ENCODE measurements at regions not wholly inside any gene's neighbourhood (a gene's known extent, or its start where the extent isn't known, plus 50 kb on each side); places are given as distances from the start of the nearest gene placed in this dataset.

- CTCF ChIA-PET (ENCODE audit: unreplicated experiment) = no interaction called here
- intact Hi-C loops (cut with micrococcal nuclease; ENCODE audit: unreplicated experiment) = no loop called here
- BruUV-seq (replicated peaks) = no TSS peak
Measured at GRCh38 chr2:105952131-105952530, 207.4 kb downstream of the NCK2 start.

DNA sequence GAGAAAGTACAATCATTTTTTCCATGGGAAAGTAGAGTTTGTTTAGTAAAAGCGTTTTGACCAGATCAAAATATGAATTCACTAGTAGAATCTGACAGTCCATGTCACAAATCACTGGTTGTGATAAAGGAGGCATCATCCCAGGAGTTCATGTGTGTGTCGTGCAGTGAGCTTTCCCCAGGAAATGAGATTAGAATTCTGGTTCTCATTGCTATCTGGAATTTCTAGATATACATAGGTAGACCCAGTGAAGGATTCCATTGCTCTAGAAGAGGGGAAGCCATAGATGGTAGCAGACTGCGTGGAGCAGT is 206.6 kb downstream of the NCK2 start:
- H3K36me3 ChIP-seq (ENCODE audit: insufficient read depth, low read length) = no peaks in the 10 kb centered on the region
- H2AFZ ChIP-seq (ENCODE audit: low read length) = no peak overlapping the region
- H3K4me3 ChIP-seq (ENCODE audit: low read depth, low read length, poor library complexity, severe bottlenecking) = no peak overlapping the region
- no peak overlapping the region for H3K4me2 ChIP-seq (ENCODE audit: low read length)
- H3K9me2 ChIP-seq (ENCODE audit: insufficient read depth, low read length) = no peaks in the 10 kb centered on the region
- BruUV-seq (replicated peaks) = no TSS peak
- H3K27ac ChIP-seq (ENCODE audit: low read depth, low read length, poor library complexity, severe bottlenecking) = no peak overlapping the region
- no peaks in the 10 kb centered on the region for H3K4me1 ChIP-seq (ENCODE audit: insufficient read depth, low read length, poor library complexity, severe bottlenecking)
- H3K79me2 ChIP-seq (ENCODE audit: insufficient read depth, low read depth, low read length) = no peaks in the 10 kb centered on the region
- CTCF ChIA-PET (ENCODE audit: unreplicated experiment) = no interaction called here
- no peak for TF ChIP-seq CTCF (conservative IDR thresholded peaks at IDR 0.05; ENCODE audit: low read length)
- TF ChIP-seq EZH2phosphoT487 (IDR thresholded peaks at IDR 0.05; ENCODE audit: borderline replicate concordance, low read depth, low read length) = no peak
- H4K20me1 ChIP-seq (ENCODE audit: insufficient read depth, low read length) = no peaks in the 10 kb centered on the region
- POLR2A ChIA-PET = interaction anchor here (0.5 kb wide), 1 partner anchor 71 kb away, joined by 3 read pairs; no protein-coding TSS in a partner anchor
- DNase-seq (ENCODE audit: low spot score) = no peak
- H3K9me3 ChIP-seq (ENCODE audit: low read length) = no peaks in the 10 kb centered on the region
- intact Hi-C loops (cut with micrococcal nuclease; ENCODE audit: unreplicated experiment) = no loop called here

More at GRCh38 chr2:105952131-105952530, 207.4 kb downstream of the NCK2 start:
- Histone ChIP-seq H3K4me1 (ENCODE audit: insufficient read depth, low read length, poor library complexity, severe bottlenecking) (no peaks in the 10 kb centered on the region), H3K36me3 (ENCODE audit: insufficient read depth, low read length) (no peaks in the 10 kb centered on the region), H3K9me2 (ENCODE audit: insufficient read depth, low read length) (no peaks in the 10 kb centered on the region), H3K4me2 (ENCODE audit: low read length) (no peak overlapping the region), H4K20me1 (ENCODE audit: insufficient read depth, low read length) (no peaks in the 10 kb centered on the region), H2AFZ (ENCODE audit: low read length) (no peak overlapping the region), H3K4me3 (ENCODE audit: low read depth, low read length, poor library complexity, severe bottlenecking) (no peak overlapping the region), H3K27ac (ENCODE audit: low read depth, low read length, poor library complexity, severe bottlenecking) (no peak overlapping the region), H3K79me2 (ENCODE audit: insufficient read depth, low read depth, low read length) (no peaks in the 10 kb centered on the region), H3K9me3 (ENCODE audit: low read length) (no peaks in the 10 kb centered on the region)
- POLR2A ChIA-PET = no interaction called here
- TF ChIP-seq EZH2phosphoT487 (IDR thresholded peaks at IDR 0.05; ENCODE audit: borderline replicate concordance, low read depth, low read length) = no peak
- TF ChIP-seq CTCF (conservative IDR thresholded peaks at IDR 0.05; ENCODE audit: low read length) = no peak
- DNase-seq (ENCODE audit: low spot score) = no peak

GRCh38 chr2:105950521-105951383 is 206.0 kb downstream of the NCK2 start:
- no peak overlapping the region for H3K27ac ChIP-seq (ENCODE audit: low read depth, low read length, poor library complexity, severe bottlenecking)
- H3K9me2 ChIP-seq (ENCODE audit: insufficient read depth, low read length) = no peaks in the 10 kb centered on the region
- POLR2A ChIA-PET = interaction anchor here (0.5 kb wide), 1 partner anchor 70 kb away, joined by 3 read pairs; no protein-coding TSS in a partner anchor
- no peaks in the 10 kb centered on the region for H3K36me3 ChIP-seq (ENCODE audit: insufficient read depth, low read length)
- H3K79me2 ChIP-seq (ENCODE audit: insufficient read depth, low read depth, low read length) = no peaks in the 10 kb centered on the region
- H3K4me2 ChIP-seq (ENCODE audit: low read length) = no peak overlapping the region
- no peak for DNase-seq (ENCODE audit: low spot score)
- intact Hi-C loops (cut with micrococcal nuclease; ENCODE audit: unreplicated experiment) = no loop called here
- CTCF ChIA-PET (ENCODE audit: unreplicated experiment) = no interaction called here
- H3K4me1 ChIP-seq (ENCODE audit: insufficient read depth, low read length, poor library complexity, severe bottlenecking) = no peaks in the 10 kb centered on the region
- no peak overlapping the region for H3K4me3 ChIP-seq (ENCODE audit: low read depth, low read length, poor library complexity, severe bottlenecking)
- TF ChIP-seq EZH2phosphoT487 (IDR thresholded peaks at IDR 0.05; ENCODE audit: borderline replicate concordance, low read depth, low read length) (no peak), CTCF (conservative IDR thresholded peaks at IDR 0.05; ENCODE audit: low read length) (no peak)
- H2AFZ ChIP-seq (ENCODE audit: low read length) = no peak overlapping the region
- H3K9me3 ChIP-seq (ENCODE audit: low read length) = no peaks in the 10 kb centered on the region
- BruUV-seq (replicated peaks) = no TSS peak
- no peaks in the 10 kb centered on the region for H4K20me1 ChIP-seq (ENCODE audit: insufficient read depth, low read length)
